GM12872 (cell line): ENCODE measurements at regions not wholly inside any gene's neighbourhood (a gene's known extent, or its start where the extent isn't known, plus 50 kb on each side); places are given as distances from the start of the nearest gene placed in this dataset.

Experiments
- TF ChIP-seq, protein P1 (sequence below): IDR thresholded peaks from 3 replicates; pipeline ENCODE4 v1.5.1; 2011; ENCODE audit warnings: low read depth, mild to moderate bottlenecking, low read length, moderate library complexity; ENCODE audit not compliant: insufficient read depth

DNA sequence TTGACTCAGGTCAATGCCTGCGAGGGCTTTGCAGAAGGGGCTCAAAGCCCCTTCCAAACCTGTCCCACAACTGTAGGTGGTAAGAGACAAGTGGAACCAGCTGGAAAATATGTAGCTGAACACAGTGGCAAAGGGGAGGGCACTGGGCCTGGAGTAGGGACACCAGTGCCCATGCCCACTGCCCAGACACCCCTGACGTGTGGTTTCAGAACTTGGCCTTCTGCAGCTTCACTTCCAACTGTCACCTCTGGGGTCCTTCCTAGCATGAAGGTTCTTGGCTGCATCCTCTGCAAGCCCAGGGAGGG is 233.1 kb upstream of the IRX1 start:
- TF ChIP-seq, protein P1, sequence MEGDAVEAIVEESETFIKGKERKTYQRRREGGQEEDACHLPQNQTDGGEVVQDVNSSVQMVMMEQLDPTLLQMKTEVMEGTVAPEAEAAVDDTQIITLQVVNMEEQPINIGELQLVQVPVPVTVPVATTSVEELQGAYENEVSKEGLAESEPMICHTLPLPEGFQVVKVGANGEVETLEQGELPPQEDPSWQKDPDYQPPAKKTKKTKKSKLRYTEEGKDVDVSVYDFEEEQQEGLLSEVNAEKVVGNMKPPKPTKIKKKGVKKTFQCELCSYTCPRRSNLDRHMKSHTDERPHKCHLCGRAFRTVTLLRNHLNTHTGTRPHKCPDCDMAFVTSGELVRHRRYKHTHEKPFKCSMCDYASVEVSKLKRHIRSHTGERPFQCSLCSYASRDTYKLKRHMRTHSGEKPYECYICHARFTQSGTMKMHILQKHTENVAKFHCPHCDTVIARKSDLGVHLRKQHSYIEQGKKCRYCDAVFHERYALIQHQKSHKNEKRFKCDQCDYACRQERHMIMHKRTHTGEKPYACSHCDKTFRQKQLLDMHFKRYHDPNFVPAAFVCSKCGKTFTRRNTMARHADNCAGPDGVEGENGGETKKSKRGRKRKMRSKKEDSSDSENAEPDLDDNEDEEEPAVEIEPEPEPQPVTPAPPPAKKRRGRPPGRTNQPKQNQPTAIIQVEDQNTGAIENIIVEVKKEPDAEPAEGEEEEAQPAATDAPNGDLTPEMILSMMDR = no peak

DNA sequence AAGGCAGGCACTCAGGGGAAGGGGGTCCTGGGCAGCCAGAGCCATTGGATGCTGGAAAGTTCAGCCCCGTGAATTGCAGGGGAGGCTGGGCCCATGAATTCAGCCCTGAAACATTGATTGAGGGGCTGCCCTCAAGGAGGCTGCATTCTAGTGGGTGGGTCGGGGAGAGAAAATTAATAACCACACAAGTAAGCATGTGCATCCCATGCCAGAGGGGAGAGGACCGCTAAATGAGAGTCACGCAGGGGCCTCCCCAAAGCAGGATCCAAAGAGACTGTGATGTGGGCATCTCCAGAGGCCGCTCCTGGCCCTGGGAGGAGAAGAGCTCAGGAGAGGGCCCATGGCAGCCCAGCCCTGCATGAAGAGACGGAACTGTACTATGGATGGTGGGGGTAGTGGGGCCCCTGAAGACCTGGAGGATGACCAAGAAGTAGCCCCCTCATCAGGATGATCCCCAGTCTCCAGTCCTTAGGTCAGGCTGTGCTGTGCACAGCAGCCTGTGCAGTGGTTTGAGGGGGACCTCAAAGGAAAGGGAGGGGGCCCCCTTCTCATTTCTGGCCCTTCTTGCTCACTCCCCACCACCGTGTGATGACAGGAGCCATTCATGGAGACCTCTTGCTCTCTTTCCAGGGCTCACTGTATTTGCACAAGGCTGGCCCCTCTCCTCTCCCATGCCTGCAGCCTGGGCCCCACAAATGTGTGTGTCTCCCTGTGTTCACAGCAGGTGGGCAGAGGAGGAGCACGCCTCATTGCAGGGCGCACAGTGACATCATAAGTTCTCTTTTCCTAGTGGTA is 233.6 kb upstream of the IRX1 start:
- TF ChIP-seq, protein P1 = no peak

DNA sequence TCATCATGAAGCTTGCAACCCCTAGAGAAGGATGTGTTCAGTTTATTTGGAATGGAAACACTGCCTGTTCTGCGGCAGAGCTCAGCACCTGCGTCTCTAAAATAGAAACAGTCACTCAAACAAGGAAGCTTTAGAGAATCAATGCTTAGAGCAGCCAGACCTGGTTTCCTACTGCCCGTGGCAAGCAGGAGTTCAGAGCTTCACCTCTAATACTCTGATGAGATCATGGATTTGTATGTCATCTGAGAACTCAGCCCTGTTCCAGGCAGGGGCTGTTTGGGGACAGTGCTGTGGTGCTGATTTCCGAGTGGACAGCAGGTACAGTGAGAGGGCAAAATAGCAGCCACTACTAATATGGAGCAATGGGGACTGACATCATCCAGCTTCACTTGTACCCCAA is 236.0 kb upstream of the IRX1 start:
- TF ChIP-seq, protein P1 = no peak

DNA sequence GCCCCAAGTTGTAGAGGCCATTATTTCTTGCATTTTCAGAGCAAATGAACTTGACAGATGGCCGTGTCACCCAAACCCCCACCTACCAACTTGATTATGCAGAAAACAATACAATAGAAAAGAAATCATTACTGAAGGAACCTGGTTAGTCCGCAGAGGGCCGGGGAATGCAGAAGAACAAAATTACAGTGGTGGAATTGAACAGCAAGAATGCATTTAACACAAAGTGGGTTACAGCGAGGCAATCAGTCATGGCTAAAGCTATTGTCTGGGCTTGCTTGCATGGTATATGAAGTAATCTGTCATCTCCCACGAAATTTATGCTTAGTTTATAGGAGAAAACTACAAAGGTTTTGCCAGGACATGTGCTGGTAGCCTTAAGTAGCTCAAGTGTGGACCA is 238.3 kb upstream of the IRX1 start:
- TF ChIP-seq, protein P1 = no peak

DNA sequence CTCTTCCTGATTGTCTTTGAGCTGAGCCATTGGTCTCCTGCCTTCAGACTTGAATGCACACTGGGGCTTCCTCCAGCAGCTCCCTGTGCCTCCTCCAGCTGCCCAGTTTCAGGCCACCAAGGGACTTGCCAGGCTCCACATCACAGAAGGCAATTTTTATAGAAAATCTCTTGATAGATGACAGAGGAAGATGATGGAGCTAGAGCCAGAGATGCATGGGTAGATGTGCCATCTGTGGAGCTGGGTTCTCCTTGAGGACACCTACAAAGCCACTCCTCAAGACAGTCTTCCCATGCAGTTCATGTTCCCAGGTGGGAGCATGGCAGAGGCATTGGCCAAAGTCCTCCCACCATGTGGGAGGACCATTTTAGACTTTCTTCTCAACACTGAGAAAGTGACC is 239.6 kb upstream of the IRX1 start:
- TF ChIP-seq, protein P1 = no peak

DNA sequence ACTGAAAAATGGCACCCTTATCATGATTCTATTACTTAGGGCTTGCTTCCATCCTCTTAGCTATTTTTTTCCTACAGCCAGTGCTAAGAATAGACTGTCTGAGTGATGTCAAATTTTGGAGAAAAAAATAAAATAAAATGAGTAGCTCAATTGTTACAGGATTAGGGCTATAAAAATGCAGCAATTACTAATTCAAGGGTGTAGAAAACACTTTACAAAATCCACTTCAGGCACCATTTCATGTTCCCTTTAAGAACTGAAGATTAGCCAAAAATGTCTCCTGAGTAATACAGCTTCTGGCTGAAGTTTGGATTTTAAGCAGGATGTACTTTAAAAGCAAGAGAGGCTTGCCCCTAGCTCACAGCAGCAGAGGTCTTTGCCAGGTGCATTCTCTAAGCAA is 240.5 kb upstream of the IRX1 start:
- TF ChIP-seq, protein P1 = no peak

DNA sequence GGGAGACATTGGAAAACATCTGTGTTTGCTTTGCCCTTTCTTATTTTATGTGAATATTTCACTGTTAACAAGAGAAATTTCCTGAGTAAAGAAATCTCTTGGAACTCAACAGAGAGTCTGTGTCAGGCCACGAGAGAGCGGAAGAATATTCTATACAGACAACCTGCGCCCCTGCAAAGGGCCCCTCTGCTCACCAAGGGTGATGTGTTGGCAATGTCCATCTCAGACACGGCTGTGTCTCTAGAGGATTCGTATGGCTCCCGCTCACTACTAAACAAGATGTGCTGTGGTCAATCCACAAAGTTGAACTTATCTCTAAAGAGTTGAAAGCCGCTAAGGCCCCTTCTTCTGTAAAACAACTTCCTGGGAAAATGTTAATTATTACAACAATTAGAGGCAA is 241.0 kb upstream of the IRX1 start:
- TF ChIP-seq, protein P1 = no peak
